KG1 (cell line): ENCODE measurements at regions not wholly inside any gene's neighbourhood (a gene's known extent, or its start where the extent isn't known, plus 50 kb on each side); places are given as distances from the start of the nearest gene placed in this dataset.

ENCODE experiments used
- DNase-seq: peaks from one replicate; lab custom pipeline; 2025; lab: John Stamatoyannopoulos, UW

GRCh38 chr4:140281828-140282552 lies 91.5 kb upstream of the SCOC start:
- DNase-seq, result no peak

GRCh38 chr4:140277576-140277975 lies 95.9 kb upstream of the SCOC start:
- DNase-seq, result no peak

DNA sequence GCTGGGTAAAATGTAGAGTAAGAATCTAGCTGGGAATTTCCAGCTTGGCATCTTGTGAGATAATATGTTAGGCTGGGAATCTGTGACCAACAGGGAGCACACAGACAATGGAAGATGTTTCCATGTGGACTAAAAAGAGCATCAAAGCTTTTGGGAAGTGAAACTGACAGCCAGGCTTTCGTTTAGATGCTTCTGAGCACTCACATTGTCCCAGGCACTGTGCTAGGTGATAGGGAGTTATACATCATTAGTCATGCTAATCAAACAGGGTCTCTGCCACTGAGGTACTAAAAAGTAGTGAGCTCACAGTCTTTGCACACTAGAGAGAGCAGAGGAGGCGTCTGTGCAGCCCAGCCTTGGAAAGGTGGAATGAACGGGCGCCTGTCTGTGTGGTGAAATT lies 101.9 kb upstream of the SCOC start:
- no peak for DNase-seq

- no peak for DNase-seq
Measured at GRCh38 chr4:140269369-140269768, 104.1 kb upstream of the SCOC start.

- no peak for DNase-seq
Measured at GRCh38 chr4:140268186-140268841, 105.1 kb upstream of the SCOC start.

DNA sequence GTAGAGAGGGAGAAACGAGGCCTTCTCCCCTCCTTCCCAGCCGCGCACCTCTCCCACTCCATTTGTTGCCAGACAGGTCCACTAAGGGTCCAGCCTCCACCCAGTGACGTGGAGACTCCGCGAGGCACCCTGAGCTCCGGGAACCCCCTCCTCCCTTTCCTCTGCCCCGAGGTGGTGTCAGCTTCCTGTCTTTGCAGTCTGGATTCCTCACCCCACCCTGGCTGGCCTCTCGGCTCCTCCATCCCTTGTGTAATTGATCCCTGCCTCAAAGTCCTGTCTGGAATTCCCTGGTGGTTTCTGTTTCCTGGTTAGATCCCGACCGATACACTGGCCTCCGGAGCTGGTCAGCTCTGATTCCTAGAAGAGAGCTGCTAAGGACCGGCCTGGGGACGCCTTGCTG lies 105.9 kb upstream of the SCOC start:
- DNase-seq, result no peak

DNA sequence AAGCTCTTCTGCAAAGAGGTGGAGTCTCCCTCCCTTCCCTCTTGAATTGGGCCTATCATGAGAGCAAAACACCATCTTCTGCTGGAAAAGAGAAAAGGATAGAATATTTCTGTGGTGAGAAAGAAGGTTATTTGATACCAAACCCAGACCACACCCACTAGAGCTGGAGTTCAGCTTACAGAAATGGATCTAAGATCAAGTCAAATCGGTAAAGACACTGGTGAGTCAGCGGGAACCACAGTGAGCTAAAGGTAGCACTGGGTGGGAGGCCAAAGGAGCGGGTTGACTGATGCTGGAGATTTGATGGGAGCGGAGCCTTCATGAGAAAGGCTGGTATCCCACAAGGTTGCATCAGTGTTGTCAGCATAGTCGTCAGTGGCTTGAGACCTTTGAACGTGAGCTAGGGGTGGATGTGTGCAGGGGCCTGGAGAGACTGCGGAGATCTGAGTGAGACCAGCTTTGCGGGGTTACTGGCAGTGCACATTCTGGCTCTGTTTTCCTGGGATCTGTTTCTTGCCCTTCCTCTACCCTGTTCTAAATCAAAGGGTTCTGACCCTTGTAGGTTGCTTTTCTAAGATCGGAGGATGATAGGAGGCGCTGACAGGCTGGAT lies 106.4 kb upstream of the SCOC start:
- DNase-seq, result no peak

- no peak for DNase-seq
Measured at GRCh38 chr4:140260227-140260626, 106.2 kb upstream of the MAML3 start.

- DNase-seq, result no peak
Measured at GRCh38 chr4:140258476-140258875, 104.5 kb upstream of the MAML3 start.

- DNase-seq, result no peak
Measured at GRCh38 chr4:140257461-140258305, 103.7 kb upstream of the MAML3 start.

DNA sequence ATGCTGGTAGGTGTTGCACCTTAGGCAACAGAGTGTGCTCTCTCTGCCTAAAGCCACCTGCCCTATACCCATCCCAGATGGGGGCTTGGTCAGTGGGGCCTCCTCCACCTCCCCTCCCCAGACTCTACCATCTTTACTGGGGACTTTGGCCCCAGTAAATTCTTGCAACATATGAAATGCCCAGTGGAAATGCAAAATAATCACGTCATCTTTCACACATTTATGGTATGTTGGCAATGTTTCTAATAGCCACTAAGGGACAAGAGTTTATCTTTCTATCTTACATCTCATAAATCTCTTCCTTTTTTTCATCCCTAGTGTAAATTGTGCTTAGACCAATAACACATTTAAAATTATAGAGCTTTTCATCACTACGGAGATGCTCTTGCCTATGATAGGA lies 103.0 kb upstream of the MAML3 start:
- DNase-seq, result no peak

- no peak for DNase-seq
Measured at GRCh38 chr4:140256335-140256734, 102.4 kb upstream of the MAML3 start.

DNA sequence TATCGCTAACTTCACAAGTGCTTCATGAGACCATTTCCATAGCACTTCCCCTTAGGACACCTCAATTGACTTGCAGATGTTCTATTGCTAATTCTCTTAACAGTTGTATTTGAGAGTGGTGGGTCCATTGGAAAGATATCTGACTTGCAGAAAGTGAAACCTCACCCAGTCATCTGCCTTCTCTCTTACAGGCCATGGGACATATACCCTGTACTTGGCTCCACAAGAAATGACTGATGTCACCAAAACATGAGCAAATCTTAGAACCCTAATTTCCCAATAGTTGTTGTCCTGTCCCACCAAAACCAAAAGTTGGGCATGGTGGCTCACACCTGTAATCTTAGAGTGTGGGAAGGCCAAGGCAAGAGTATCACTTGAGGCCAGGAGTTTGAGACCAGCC lies 101.9 kb upstream of the MAML3 start:
- no peak for DNase-seq

DNA sequence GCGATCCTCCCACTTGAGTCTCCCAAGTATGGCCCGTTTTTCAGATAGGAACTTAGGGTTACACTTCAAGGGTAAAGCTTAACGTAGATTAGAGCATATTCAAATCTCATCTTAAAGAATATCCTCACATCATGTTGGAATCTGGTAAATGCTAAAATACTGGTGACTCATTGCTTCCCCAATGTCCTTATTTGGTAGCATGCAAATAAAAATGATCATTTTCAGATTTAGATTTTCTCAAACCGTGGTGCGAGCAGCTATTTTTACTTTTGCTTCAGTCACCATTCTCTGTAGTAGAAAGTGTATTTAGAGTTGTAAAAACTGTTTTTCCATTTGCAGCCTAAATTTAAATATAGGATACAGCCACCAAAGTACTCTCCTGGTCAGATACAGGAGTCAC lies 101.5 kb upstream of the MAML3 start:
- DNase-seq, result no peak

DNA sequence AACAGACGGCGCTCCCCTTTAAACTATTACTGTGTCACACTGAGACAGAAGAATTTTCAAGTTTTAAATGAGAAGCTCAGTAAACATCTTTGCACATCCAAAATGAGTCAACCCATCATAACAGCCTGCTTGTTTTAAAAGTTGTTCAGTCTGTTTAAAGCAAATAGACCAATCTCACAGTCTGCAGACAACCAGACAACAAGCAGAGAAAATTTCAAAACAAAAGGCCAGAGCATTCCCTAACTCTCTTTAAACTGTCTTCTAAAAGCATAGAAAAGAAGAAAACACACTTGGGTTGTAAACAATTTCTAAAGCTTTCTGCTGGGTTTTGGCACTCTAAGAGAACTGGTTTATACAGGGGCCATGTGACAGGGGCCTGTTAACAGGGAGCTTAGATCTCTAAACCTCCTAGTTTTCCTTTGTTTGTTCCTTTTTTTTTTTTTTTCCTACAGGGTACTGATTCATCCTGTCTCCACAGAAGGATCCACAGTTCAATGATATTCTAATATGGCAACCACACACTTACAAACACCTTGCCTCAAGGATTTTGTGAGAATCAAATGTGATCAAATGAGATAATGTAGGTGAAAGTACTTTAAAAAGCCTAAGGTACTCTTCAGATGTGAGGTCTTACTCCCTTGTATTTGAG lies 100.8 kb upstream of the MAML3 start:
- no peak for DNase-seq

GRCh38 chr4:140253556-140254027 lies 99.6 kb upstream of the MAML3 start:
- DNase-seq, result no peak

DNA sequence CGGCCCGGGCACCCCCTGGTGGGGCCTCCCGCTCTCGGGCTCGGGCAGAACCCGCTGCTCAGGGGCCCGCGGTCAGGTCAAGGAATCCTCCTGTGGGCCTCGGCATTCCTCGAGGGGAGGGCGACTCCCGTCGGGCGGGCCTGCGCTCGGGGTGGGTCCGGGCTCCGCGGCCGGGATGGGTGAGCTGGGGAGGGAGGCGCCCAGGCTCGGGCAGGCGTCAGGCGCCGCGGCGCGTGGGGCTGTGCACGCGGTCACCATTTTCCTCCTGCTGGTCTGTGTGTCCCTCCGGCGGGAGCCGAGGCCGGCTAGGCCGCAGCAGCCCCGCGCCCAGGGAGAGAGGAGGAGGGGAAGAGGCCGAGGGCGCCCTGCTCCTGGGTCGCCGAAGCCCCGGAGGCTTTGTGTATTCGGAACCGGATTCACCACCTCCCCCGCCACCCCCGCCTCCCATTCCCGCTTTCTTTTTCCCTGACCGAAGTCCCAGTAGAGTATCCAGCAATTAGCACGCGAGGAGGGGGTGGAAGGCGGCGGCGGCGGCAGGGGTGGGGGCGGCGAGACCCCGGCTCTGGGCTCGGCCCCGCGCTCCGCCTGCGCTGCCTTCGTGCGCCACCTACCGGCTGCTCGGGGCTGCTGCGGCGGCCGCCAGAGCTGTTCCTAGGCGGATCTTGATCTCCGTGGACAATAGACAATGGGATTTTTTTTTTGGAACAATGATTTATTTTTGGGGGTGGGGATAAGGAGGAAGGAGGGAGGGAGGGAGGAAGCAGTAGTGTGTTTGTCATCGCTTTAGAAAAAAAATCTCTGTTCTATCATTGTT lies 99.0 kb upstream of the MAML3 start:
- DNase-seq, result no peak

DNA sequence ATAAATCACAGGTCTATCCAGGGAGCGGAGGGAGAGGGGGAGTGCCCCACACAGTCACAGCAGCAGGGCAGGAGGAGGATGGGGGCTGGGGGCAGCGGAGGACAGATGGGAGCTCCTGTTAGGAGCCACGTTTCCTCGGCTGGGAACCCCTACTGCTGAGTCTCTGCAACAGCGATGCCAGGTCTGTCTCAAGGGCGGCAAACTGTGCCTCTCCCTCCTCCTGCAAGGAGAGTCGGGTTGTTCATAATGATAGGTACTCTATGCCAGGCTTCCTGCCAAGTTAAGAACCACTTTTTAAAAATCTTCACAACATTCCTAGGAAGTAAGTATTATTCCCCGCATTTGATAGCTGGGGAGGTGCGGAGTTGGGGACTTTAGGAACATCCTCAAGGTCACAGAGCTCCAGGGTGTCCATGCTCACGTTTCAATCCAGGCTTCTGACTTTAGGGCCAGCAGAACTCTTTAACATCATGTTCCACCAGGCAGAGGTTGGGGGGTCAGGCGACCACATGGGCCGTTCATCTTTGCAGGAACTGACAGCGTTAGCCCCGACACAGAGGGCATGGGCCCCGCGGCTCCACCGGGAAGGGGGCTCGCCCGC lies 98.3 kb upstream of the MAML3 start:
- DNase-seq, result no peak

GRCh38 chr4:140251571-140251970 lies 97.6 kb upstream of the MAML3 start:
- no peak for DNase-seq

DNA sequence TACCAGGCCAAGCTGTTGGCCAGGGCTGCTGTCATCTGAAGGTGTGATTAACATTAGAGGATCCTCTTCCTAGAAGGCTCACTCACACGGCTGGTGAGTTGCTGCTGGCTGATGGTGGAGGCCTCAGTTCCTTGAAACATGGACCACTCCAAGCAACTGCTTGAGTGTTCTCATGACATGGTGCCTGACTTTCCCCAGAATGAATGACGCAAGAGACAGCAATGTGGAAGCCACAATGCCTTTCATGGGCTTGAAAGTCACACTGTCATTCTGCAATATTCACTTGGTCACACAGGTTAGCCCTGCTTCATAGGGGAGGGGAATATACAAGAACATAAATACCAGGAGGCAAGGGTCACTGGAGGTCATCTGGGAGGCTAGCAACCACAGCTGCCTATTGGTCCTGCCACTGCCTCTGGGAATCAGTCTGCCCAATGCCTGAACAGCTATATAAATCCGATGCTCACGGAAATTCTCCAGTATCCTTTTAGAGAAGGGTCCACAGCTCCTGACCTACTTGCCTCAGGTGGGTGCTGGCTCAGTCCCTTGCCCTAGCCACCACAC lies 97.1 kb upstream of the MAML3 start:
- no peak for DNase-seq
